HPDE6-E6E7 (cell line): ENCODE measurements at regions not wholly inside any gene's neighbourhood (a gene's known extent, or its start where the extent isn't known, plus 50 kb on each side); places are given as distances from the start of the nearest gene placed in this dataset.

Source experiments
- DNase-seq: peaks from one replicate; pipeline ENCODE4 v3.0.0; 2011; ENCODE audit warnings: missing footprints; ENCODE audit errors: extremely low spot score

DNA sequence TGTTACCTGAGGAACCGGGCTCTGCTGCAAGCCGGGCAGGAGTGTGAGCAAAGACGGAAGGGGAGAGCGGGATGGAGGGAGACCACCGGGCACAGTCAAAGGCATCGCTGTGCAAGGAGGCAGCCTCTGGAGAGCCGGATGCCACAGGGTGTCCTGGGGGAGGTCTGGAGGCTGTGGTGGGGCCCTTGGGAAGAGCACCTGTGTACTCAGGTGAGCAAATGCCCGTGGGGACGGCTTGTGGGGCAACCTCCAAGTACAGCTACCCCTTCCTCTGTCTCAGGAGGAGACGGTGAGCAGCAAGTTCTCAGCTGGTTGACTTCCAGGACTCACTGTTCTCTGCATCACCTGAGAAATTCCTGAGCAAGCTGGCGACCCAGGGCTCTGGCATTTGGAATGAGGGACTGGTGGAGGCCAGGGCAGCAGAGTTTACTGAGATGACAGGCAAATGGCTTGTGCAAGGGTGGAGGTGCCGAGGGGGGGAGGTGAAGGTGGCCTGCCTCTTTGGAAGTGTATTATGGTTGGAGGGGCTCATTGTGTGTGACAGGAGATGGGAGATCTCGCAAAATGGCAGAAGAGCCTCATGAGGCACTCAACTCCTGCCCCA, 345.2 kb upstream of the SHH start:
- DNase-seq, result no peak

DNA sequence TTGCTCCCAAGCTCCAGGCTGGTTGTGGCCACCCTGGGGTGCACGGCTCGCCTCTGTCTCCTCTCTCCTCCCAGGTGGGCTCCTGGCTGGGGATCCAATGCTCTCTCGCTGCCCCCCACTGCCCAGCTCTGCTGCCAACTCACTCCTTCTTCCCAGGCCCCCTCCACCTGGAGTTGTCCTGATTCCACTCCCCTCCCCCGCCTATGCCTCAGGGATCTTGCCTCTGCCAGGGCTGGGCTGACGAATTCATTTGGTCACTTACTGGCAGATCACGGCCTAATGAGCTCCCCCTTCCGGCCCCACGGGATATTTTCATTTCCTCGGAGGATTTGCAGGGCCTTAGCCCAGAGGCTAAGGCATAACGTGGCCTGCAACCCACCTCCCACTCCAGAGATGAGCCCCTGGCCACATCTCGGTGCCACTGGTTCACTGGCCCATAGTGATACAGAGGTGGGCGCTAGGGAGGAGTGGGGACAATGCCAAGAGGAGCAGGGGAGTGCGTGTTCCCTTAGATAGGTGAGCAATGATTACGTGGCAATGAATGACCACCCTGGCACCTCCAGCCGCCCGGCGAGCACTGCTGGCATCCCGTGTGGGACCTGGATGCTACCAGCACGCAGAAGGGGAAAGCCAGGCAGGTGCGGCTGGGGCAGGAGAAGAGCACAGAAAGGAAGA, 344.6 kb upstream of the SHH start:
- DNase-seq, result no peak

DNA sequence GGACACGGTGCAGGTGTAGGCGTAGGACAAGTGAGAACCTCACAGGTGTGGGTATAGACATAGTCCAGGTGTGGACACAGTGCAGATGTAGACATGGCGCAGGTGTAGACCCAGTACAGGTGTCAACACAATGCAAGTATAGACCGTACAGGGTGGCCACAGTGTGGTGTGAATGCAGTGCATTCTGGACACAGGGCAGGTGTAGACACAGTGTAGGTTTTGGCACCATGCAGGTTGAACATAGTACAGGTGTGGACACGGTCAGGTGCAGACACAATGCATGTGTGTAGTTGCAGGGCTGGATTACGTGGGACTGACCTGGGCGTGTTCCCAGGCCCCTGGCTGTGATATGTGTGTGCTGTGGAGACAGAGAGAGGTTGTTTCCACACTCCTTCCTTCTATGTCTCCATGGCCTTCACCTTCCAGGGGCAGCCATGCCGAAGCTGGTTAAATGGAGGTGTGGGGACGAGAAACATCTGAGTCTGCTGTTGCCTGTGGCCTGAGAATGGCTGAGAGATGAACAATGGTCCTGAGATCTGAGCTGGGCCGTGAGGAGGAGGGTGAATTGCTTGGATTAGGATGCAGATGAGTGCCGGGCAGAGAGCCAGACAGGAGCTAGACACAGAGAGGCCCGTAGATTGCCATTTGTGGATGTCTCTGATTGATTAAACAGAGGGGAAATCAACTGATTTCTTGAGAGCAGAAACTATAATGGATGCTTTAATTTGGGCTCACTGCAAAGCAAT, 343.9 kb upstream of the SHH start:
- DNase-seq, result no peak

DNA sequence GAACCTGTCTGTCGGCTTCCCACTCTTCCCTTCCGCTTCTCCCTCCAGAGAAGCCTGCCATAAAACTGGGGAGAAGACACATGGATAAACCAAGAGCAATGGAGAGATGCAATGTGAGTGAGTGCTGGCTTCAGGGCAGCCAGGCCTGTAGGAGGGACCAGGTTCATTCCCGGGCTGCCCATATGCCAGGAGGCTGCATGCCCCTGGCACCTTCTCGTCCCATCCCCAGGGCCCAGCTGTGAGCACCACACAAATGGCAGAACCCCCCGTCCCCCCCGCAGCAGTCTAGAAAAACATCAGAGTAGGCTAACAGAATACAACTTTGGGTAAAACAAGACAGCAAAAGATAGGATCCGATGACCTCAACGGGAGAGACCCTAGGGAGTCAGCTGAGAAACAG, 341.3 kb upstream of the SHH start:
- no peak for DNase-seq

DNA sequence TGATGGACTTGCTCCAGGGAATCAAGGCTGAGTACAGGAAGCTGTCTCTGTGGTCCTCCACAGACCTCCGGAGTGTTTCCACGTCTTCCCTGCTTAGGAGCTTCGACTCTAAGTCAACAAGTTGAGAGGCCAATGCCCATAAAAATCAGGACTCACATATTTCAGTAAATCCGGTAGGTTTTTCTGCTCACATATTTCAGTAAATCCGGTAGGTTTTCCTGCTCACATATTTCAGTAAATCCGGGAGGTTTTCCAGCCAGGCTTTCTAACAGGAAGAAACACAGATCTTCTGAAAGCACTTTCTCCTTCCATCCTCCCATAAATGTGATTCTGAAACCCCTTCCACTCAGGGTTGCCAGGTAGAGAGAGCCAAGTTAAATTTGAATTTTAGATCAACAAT, 340.1 kb upstream of the SHH start:
- no peak for DNase-seq

DNA sequence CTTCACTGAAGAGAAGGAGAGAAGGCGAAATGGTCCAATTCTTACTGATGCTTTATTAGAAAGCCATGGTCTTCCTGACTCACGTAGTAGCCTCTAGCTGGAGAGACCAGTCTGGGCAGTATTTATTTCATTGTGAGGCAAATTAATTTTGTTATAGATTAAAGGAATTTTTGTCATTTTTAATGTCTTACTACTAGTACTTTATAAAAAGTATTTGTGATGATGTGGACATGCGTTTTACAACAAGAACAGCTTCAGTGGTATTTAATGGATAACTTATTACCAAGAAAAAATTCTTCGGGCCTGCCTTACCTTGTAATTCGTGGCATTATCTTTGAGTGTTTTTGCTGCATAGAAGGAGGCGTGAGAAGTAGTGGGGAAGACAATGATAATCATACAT, 339.4 kb upstream of the SHH start:
- no peak for DNase-seq

DNA sequence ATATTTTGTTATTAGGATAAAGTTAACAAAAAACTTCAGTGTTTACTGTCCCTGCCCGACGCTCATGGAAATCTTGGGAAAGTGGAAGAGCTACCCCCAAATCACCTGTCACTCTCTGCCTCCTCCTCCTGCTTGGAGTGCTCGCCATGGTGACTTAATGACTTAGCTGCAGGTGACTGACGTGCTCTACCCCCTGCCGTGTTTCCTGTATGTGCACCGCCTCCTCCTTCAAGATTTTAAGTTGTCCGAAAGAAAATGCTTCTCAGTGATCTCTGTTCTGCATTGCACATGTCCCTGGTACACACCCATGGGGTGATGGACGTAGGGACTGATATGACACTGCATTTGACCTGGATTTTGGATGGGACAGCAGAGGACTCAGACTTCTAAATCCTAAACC, 338.8 kb upstream of the SHH start:
- no peak for DNase-seq

DNA sequence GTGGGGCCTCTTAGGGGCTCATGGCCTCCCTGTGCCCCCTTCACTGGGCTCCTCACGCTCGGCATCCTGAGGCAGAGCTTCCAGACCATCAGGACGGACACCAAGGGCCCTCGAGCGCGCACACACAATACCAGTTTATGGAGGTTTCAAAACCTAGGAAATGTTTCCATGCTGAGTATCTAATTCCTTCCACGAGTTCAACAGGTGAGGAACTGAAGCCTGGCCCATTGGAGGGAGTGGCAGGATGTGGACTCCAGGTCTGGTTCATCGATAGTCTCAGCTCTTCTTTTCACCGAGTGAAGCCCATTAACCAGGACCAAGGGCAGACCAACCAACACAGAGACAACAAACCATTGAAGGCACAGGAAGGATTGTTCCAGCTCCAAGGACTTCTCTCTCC, 336.7 kb upstream of the SHH start:
- no peak for DNase-seq

DNA sequence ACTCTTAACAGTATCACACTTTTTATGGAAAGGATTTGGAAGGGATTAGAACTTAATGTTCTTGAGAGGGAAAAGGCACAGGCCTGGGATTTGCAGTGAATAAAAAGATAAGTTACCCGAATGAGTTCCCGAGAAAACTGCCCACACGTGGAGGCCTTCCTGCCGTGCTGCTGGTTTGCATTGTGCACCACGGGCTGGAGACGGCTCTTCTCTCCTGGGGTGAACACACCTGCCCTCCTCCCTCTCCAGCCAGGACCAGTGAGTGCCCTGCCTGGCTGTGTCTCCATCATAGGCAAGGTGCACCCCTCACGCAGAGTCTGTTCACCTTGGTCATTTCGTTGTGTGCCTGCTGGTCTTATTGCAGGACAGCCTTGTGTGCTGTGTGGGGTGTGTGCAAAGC, 336.3 kb upstream of the SHH start:
- no peak for DNase-seq

DNA sequence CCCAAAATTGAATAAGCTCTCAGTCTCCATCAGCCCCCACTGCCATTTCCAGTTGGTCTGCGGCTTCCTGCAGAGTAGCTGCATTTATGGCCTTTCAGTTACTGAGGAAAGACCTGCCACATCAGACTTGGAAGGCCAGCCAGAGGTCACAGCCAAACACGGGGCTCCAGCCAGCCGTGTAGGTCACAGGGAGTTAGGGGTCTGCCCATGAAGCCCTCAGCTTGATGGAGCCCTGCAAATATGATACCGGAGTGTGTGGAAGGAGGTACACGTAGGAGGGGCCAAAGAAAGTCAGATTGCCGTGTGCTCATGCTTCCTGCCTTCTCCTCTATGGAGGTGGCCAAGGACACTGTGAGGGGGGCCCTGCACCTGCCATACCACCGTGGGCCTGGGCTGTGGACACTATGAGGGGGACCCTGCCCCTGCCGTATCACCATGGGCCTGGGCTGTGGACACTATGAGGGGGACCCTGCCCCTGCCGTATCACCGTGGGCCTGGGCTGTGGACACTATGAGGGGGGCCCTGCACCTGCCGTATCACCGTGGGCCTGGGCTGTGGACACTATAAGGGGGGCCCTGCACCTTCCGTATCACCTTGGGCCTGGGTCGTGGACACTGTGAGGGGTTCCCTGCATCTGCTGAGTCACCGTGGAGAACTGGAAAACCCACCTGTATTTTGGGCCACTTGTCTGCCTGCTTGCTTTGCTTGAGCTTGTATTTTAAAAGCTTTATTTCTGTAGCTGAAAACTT, 335.7 kb upstream of the SHH start:
- no peak for DNase-seq

DNA sequence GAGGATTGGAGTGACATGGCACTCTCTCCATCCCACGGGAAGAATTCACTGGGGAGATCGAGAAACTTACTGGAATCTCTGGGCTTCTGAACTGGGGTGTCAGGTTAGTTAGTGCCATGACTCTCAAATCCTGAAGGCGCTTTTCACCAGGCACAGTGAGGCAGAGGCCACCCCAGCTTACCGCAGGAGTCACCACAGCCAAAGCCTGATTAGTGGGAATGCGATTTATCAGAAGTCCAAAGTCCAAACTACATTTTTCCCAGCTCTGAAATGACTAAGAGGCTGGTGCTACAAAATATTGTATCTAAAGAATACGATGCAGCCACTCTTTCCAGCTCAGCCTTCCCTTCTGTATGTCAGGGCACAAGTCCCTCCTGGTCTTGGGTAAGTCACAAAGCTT, 334.8 kb upstream of the SHH start:
- no peak for DNase-seq

DNA sequence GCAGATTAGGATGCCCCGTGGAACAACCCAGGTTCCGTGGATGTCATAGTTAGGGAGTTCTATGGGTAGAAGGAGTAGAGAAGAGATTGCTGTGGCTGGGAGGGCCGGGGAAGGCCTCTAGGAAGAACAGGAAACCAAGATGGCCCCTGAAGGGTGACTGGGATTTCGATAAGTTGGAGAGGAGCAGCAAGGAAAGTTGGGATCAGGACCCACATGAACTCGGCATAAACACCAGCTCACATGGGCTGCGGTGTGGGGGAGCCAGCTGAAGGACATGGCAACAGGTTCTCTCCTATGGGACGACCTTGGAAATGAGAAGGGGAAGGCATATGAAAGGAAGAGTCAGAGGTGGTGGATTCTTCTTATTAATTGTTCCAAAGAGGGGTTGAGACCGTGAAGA, 333.7 kb upstream of the SHH start:
- no peak for DNase-seq

DNA sequence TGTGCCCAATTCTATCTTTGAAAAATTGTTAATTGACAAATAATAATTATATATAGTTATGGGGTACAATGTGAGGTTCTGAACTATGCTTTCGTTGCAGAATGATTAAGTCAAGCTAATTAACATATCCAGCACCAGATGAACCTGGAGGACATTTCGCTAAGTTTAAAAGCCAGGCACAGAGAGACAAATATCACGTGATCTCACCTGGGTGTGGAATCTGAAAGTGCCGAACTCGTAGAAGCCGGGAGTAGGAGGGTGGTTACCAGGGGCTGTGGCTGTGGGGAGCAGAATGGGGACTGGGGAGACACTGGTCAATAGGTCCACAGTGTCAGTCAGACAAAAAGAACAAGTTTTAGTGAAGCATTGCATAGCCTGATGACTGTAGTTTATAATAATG, 332.9 kb upstream of the SHH start:
- no peak for DNase-seq

DNA sequence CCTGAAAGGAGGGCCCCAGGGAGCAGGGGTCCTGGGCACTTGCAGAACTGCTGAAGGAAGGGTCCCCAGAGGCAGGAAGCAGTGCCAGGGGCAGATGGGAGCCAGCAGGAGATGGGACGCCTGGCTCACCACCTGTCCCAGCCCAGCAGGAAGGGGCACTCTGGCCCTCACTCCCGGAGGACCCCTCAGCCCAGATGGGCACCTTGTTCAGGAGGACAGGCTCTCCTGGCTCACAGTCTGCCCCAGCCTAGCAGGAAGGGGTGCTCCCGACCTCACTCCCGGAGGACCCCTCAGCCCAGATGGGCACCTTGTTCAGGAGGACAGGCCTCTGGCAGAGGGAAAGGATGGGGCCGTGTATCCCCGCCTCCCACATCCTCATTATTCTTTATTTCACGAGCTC, 331.4 kb upstream of the SHH start:
- DNase-seq, result no peak

DNA sequence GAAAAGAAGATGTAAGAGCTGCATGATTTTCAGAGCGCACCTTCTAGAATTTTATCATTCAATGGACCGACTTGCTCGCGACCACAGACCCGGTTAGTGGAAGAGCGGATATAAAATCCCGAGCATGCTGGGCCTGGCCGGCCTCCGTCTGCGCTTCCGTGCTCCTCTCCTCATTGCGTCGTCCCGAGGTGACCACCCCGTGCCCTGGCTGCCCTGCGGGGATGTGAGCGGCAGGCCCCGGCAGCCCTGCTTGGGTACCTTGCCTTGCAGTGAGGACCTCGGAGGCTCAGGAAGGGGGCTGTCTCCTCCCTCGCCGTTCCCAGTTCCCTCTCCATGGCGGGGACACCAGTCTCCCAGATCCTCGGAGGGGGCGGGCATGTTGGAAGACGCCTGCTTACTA, 330.9 kb upstream of the SHH start:
- DNase-seq, result no peak

DNA sequence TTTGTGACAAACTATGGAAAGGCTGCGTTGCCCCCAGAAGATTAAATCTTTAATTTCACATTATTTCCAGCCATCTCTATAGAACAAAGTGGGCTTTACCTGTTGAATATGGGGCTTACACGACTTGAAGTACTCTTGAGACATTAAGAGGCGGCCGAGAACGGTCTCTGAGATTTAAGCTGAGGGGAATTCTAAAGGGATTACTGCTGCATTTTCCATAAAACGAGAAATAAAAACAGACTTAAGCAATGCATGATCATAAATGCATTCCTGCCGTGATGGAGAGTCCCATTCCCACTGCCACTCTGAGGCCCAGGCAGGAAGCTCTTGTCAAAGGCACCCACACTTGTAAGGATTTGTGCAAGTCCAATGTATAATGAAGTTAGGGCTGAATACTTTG, 329.7 kb upstream of the SHH start:
- no peak for DNase-seq

DNA sequence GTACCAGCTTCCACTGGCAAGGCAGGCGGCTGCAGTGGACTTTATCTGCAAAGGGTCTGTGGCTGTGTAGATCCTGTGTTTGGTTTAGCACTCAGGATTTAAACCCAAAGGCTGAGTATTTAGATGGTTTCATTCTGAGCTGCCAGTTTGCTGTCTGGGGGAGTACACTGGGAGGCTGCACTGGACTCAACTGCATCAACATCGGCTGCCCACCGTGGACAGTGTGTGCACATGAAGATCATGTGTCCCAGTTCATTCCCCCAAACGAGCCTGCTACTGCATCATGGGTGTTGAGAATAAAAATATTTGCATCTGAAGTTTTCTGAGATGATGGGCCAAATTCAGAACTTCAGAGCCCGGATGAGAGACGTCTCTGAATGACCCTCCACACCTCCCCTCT, 328.6 kb upstream of the SHH start:
- DNase-seq, result no peak

DNA sequence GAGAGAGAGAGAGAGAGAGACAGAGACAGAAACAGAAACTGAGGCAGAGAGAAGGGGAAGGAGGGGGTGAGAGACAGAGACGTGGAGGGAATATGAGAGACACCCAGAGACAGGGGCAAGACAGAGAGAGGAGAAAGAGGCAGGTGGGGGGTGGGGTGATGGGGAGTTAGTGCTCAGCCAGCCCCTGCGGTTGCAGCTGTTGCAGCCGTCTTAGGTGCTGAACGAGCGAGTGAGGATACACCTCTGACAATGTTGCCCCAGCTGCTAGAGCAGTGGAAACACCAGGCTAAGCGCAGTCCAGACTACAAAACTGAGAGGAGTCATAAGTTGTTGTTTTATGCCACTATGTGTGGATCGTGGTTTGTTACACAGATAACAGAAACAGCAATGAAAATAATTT, 328.2 kb upstream of the SHH start:
- no peak for DNase-seq

DNA sequence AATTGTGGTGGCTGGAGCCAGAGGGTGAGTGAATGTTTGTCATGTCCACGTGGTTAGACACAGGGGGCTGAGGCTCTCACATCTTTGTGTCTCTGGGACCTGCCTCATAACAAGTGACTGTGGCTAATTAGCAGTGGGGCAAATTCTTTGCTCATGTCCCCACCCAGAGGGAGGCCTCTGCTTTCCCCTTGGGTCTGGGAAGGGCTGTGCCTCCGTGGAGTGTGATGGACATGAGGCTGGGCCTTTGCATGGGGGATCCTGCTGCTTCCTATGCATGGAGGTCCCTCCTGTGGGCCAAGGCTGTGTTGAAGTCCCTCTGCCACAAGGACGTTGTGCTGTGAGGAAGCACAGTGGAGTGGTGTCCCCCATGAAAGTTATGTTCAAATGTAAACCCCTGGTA, 327.4 kb upstream of the SHH start:
- DNase-seq, result no peak

DNA sequence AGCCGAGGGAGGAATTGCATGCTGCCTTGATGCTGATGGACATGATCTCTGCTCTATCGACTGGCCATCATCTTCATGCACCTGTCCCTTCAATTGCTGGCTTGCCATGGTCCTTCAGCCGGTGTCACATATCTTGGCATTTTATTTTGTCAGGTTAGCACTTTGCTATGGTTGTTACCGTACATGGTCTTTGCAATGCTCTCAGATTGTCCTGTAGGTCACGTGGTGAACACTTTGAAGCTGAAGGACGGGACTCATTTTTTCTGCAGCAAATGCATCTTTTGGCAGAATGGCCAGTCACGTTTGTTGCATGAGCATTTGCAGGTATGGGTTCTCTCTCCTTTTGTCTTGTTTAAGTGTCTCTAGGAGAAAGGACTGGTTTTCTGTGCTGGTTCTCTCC, 326.8 kb upstream of the SHH start:
- DNase-seq, result no peak

DNA sequence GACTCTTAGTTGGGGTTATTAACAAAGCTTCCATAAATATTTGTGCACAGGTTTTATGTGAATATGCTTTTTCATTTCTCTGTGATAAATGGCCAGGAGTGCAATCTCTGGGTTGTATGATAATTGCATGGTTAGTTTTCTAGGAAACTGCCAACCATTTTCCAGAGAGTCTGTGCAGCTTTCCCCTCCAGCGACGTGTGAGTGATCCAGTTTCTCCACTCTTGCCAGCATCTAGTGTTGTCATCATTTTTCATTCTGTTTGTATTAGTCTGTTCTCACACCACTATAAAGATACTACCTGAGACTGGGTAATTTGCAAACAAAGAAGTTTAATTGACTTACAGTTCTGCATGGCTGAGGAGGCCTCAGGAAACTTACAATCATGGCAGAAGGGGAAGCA, 319.6 kb upstream of the SHH start:
- no peak for DNase-seq

DNA sequence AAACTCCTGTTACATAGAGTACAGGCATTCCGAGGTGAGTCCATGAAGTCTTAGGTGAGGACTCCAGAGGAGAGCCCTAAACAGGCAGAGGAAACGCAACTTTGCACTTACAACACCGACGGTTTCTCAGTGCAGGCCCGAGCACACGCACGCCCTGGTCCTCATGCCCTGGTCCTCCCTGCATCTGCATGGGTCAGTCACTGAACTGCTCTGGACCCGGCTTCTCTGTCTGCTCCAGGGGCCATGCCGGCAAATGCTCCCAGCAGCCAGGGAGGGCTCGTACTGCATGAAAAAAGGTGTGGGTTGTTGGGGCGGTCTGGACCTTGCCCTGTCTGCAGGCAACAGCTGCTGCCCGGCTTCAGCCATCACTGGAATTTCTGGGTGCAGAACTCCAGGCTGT, 317.3 kb upstream of the SHH start:
- no peak for DNase-seq

DNA sequence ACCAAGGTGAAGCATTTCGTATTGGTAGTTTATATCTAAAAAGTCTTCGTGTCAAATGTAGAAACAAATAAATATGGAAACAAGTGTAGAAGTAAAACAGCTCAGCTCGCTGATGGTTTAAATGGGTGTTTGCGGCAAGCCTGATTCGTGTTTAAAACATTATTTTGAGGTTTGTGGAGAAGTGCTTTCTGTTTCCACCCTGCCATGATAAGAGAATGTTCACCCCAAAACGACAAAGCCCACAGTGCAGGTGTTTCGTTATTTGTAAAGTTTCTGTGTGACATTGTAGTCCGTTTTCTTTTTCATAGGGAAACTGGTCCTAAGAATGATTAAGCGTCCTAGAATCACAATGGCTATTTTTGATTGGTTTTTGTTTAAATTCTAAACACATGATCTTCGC, 316.2 kb upstream of the SHH start:
- DNase-seq, result no peak
